HG03045 (cell line): ENCODE measurements at regions not wholly inside any gene's neighbourhood (a gene's known extent, or its start where the extent isn't known, plus 50 kb on each side); places are given as distances from the start of the nearest gene placed in this dataset.

Experiments used
- ATAC-seq: cut with Tn5 transposase; IDR thresholded peaks from one replicate; pipeline ENCODE4 v1.9.1; 2021; ENCODE audit warnings: mild to moderate bottlenecking, moderate library complexity; ENCODE audit not compliant: unreplicated experiment

DNA sequence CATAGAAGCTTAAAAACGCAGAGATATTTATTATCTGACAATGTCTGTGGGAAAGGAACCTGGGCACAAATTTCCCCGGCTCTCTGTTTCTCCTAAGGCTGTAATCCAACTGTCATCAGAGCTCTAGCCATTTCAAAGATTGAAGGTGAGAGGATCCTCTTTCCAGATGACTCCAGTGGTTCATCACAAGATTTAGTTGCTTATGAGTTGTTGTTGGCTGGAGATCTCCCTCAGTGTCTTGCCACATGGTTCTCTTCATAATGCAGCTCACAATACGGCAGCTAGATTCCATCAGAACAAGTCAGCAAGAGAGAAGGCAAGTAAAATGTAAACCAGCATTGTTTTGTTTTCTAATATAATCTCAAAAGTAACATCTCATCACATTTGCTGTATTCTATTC is 369.4 kb downstream of the GASK1B start:
- no peak for ATAC-seq

DNA sequence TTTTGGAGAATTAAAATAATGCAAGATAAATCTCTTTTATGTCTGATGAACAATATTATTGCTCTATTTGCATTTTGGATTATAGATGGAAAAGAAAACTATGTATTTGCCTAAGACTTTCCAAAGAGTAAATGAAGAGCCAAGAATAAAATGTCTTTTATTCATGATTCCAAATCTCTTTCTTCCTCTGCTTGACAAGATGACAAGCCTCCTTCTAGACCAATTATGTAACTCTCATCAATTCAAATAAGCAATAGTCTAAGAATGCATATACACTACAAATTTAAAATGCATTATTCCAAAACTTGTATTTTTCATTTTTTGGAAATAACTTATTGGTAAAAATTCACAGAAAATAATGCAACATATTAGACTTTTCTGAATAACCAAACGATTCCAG is 377.3 kb downstream of the GASK1B start:
- no peak for ATAC-seq

DNA sequence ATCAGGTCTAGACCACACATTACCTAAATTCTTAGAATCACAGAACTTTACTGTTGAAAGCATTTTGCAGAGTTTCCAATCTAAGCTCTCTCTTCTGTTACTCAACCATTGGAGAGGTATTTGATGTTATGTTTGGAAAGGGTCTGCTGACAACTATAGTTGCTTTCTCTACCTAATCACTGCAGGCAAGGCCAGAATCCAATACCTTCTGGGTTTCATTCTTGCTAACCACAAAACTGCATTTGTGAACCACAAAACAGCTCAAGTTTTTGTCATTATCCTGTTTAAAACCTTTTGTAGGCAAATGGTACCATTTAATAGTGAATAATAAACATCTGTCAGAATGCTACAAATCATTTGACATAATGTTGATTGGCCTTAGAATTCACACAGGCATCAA is 380.1 kb downstream of the GASK1B start:
- no peak for ATAC-seq

DNA sequence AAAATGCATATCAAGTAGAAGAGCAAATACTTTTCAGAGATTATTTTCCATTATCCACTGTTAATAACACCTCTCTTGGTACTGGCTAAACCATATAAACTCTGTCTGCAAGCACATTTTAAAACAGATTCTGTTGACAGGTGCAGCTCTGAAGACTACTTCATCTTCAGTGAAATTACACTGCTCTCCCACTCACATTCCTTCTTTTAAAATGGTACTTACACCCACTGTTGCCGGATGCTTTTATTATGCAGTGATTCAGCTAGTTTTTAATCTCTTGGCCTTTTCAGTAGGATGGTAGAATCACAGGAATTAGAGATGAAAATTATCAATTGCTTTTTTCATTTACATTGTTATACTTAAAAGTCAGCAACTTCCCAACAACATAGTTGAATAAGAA is 381.6 kb downstream of the GASK1B start:
- no peak for ATAC-seq

DNA sequence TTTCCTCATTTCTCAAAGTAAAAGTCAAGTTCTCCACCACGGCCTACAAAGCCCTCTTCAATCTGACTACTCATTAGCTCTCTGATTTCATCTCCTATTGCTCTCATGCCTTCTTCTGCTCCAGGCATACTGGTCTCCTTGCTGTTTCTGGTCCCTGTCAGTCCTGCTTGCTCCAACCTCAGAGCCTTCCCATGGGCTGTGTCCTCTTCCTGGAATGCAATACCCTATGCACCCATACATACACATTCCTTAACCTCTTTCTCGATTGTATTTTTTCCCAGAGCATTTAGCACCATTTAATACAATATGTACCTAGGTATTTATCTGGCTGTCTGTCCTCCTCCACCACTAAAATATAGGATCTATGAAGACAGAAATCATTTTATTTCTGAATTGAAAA is 385.2 kb downstream of the GASK1B start:
- no peak for ATAC-seq

DNA sequence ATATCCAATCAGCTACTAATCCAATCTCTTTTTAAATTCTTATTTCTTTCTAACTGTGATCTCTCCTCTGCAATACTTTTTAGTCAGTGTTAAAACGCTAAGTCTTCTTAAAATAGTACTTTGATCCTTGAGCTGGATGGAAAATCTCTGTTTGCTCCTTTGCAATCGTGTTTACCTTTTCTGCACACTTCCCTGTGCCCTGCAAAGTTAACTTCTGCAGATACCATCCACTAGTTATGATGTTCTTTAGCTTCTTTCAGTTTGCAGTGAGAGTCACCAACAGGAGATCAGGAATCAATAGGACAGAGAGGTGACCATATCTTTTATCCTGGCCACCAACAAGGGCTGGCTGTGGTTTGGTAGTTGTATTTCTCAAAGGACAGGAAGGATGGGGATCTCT is 391.5 kb downstream of the GASK1B start:
- no peak for ATAC-seq

DNA sequence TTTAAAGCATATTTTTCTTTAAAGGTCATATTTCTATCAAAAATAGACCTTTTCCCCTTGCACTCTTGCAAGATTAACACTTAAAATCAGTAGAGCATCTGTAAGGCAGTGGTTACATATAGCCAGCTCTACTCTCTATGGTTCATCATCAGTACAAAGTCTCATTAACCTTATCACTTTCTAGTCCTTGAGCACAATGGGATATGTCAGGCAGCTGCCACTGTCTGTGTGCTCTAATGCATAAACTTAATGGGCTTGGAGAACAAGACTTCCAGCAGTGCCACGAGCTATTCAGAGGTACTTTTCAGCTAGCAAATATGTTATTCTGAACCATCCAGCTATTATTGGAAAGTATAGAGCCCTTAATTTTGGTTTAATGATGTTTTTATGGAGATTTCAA is 393.7 kb downstream of the GASK1B start:
- ATAC-seq, result no peak

DNA sequence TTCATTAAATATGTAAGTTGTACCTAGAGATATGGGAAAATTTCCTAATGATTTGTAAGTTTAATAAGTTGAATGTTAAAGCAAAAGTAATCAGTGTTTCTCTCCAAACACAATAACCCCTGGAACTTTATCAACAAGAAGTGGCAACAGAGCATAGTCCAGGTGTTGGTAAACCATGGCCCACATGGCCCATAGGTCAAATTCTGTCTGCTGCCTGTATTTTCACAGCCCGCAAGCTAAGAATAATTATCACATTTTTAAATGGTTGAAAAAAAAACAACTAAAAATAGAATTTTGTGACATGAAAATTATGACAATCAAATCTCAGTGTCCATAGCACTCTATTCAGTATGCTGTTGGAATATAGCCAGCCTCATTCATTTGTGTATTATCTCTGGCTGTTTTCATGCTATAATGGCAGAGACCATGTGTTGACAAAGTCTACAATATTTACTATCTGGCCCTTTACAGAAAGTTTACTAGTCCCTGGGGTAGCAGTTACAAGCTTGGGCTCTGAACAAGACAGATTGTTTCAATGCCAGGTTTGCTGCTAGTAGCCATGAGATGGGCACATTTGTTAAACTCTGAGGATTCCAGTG is 395.8 kb downstream of the GASK1B start:
- ATAC-seq, result no peak

DNA sequence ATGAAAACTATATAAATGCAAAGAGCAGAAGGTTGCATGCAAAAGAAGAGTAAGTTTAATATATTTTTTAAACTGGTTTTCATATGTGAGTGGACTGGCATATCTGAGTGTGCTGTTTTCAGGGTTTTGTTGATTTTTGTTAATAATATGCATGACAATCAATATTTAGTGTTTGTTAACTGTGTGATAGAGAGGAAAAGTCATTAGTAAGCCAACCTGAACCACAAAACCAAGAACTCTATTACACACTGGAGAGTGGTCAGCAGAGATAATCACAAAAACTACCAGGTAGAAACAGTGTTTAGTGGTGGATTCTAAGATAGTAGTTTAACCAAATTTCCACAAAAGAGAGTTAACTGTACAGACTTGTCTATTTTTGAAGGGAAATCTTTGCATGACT is 396.9 kb downstream of the GASK1B start:
- ATAC-seq, result no peak

DNA sequence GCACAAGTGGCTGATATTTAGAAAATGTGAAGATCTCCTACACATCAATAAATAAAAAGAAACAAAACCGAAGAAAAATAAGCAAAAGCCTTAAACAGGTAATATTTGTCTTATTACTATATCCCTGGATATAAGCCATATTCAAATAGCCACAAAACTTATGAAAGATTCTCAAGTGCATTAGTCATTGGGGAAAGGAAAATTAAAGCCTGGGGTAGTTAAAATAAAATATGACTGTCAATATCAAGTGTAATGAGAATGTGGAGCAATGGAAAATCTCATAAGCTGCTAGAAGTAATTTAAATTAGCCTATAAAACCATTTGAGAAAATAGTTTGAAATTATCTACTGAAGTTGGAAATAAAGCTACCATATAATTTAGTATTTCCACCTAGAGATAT is 399.9 kb downstream of the GASK1B start:
- no peak for ATAC-seq

DNA sequence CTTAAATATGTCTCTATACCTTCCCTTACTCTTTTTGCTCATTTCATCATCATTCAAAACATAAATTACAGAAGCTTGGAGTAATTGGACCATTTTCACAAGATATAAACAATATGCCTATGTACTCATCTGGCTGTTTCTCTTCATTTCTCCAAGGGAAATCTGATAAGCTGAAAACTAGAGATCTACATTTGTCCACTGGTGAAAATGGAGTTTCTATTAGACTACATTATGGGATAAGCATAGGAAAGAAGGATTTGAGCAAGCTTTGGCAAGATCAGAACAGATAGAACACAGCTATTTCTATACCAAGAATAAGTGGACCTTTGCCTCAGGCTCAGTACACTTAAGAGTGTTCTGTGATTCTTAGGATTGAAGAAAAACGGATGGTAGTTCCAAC is 404.4 kb downstream of the GASK1B start:
- no peak for ATAC-seq

DNA sequence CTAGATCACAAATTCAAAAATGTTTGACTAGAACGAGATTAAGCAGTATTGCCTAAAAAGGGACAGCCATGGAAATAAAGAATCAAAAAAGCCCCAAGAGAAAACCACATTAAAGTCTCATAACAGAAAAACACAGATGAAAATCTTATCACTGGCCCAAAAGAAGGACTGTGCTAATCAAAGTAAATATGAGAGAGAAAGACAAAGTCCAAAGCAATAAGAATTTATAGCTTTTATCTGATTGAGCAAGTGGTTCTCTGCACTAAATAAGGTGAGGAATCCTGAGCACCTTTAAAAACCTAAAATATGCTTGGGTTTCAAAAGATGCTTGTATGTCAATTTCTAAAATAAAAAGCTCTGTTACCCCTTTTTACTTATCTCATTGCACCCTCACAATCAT is 409.3 kb downstream of the GASK1B start:
- ATAC-seq, result no peak

DNA sequence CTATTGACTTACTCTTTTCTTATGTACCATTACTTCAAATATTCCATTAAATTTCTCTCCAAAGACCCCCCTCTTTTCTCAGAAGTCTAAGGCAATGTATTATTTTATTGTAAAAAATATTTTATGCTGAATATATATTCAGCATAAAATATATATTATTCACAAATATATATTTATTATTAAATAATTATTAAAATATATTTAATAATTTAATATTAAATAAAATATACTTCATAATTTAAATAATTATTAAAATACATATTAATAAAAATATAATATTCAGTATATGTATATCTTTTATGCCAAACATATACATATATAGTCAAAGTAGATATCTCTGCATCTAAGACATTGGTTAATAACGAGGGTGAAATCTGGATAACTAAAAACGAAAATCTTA is 418.4 kb downstream of the GASK1B start:
- no peak for ATAC-seq

DNA sequence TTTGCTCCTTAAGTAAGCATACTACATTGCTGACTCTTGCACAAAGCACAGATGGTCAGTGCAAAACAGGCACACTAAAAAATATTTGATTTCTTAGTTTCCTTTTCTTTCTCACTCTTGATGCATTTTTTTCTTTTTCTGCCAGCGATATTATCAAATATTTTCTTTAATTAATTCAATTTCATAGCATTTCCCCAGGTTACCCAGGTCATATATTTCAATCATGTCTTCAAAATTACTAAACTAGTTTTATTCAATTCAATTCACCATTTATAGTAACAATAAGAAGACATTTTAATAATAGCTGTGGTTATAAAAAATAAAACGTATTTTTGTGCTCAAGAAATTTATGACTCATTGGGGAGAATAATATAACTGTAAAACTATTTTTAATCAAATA is 421.2 kb downstream of the GASK1B start:
- ATAC-seq, result no peak

DNA sequence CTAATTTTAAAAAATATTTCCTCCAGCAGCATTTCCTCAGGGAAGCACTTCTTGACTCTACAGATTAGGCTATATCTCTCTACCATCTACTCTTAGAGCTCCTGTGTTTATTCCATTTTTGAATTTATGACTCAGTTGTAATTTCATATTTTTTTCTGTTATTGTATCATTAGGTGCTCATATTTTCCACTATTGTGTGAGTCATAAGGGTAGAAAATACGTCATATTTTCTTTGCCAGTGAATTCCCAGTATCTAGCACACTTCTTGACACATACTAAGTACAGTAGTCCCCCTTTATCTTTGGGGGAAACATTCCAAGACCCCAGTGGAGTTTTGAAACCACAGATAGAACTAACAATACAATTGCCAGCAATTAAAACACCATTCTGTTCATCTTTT is 431.2 kb downstream of the GASK1B start:
- no peak for ATAC-seq

DNA sequence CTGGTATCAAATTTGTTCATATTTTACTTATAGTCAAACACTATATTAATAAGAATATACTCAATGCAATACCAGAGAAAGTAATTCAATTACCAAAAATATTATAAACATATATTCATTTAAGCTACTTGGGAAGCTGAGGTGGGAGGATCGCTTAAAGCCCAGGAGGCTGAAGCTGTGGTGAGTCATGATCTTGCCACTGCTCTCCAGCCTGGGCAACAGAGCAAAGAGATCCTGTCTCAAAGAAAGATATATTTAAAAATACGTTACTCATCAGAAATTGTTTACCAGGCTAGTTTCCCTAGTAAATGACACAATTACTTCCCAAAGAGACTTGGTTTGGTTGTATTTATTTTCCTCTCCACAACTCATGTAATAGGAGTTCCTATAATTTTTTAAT is 433.6 kb downstream of the GASK1B start:
- ATAC-seq, result no peak

DNA sequence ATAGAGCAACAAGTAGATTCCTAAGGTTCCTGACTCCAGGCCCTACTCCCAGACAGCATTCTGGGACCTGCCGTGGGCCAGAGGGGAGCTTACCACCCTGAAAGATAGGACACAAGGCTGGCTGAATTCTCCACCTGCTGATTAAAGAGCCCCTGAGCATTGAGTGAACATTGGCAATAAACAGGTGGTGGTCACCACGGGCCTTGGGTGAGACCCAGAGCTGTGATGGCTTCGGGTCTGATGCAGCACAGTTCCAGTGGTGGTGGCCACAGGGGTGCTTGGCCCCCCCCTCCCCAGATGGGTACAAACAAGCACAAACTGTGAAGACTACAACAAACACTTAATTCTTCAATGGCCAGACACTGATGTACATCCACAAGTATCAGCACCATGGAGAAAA is 444.6 kb downstream of the GASK1B start:
- no peak for ATAC-seq

DNA sequence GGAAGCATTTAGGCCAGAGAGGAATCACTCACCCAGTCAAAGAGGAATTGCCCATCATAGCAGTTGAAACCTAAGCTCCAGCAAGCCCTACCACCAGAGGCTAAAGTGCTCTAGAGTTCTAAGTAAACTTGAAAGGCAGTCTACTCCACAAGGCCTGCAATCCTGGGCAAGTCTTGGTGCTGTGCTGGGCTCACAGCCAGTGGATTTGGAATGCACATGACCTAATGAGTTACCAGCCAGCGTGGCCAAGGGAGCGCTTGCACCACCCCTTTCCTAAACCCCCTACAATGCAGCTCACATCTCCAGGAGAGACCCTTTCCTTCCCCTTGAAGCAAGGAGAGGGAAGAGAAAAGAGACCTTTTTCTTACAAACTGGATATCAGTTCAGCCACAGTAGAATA is 445.7 kb downstream of the GASK1B start:
- no peak for ATAC-seq

DNA sequence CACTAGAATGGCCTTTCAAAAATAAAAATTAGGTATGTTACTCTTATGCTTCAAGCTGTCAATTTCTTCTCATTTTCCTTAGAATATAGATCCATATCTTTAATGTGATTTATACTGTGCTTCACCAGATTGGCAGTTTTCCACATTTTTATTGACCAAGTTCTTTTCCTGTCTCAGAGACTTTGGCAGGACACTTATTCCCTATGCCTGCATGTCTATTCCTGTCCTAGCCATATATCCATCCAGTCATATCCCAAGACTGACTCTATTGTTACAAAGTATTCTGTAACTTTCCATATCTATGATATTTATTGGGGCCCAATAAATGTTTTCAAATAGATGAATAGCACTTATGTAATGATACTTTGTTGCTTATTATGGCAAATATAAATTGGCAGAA is 450.7 kb downstream of the GASK1B start:
- no peak for ATAC-seq

DNA sequence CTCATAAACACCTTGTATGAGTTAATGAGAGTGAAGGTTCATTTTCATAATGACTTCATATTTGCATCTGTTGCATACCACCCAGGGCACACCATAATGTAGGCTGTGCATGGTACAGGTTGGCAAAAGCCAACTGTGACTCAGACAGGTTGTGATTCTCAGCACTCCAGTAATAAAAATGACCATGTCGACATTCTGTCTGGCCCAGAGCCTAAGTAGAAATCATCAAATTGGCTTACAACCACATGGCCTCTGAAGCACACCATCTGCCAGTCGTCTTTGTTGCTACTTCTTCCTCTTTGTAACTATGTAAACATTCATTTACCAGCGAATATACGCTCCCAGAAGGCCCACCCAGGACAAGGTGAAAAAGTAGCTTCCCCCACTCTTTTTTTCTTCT is 459.5 kb downstream of the GASK1B start:
- no peak for ATAC-seq

DNA sequence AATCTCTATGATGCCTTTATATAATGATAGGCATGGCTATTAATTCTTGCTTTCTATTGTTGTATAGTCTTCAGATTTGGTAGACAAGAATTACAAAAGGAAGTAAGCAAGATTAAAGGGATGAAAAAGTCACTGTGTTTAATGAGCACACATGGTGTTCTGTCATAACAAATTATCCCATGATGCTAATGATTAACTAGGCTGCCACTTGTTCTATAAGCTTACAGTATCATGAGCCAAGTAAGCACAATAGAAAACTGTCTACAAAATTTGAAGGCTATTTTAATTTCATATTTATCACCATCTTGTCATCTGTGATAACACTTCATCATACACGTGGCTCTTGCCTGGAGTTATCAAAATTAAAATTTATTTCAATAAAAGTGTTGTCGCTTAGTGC is 466.7 kb downstream of the GASK1B start:
- ATAC-seq, result no peak

DNA sequence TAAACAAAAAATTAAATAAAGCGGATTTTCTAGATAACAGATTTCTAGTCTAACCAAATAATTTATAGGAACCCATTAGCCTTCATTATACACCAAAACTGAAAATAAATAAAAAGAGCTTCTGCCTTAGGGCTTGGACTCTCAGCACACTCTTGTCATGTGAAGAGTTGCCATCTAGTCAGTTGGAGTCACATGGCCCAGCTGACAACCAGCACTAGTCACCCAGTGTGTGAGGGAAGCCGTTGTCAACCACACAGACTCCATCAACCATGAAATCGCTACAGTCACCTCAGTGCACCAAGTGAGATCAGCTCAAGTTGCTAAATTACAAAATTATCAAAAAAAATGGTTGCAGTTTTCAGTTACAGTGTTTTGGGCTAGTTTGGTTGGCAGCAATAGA is 470.0 kb downstream of the GASK1B start:
- no peak for ATAC-seq

DNA sequence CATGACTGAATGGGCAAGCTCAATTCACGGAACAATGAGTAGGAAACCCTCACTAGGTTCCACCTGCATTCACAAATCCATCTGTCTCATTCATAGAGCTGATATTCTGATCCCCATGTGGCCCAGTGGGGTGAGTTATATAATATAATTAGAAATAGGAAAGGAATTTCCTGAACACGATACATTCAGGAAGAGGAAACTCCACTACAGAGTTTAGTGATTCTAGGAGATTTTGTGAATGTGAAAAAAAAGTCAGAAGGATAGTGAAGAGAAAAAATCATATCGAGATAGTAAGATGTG is 471.2 kb downstream of the GASK1B start:
- ATAC-seq, result no peak
